ENCODE measurements at regions not wholly inside any gene's neighbourhood (a gene's known extent, or its start where the extent isn't known, plus 50 kb on each side); places are given as distances from the start of the nearest gene placed in this dataset.

DNA sequence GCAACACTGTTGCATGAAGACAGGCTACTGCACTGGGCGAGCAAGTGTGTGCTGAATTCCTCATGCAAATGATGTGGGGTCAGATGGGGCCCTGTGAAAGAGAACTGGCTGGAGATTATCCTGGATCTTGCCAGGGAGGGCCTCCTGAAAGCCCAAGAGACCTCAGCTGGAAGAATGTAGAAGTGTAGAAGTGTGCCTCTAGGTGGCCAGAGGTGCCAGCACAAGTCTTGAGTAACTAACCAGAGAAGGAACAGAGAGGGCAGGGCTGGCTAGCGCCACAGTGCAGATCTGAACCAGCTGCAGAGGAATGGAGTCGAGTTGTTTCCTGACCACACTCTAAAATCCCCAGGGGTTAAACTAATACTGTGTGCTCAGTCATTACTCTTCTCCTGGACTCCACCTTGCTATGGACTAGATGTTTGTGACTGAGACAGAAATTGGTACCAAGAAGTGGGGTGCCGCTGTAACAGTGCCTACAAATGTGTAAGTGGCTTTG lies 399.3 kb downstream of the LRATD1 start:
- Histone ChIP-seq H3K4me3 (ENCODE audit: insufficient read depth, low read depth, low read length) (no peak overlapping the region), H3K27ac (ENCODE audit: low read depth, low read length) (no peak overlapping the region), H3K9me3 (ENCODE audit: insufficient read depth, low read depth, low read length) (no peaks in the 10 kb centered on the region), H3K9ac (ENCODE audit: low read length) (no peak overlapping the region), H4K20me1 (ENCODE audit: insufficient read depth, low read length) (no peaks in the 10 kb centered on the region), H2AFZ (ENCODE audit: low read depth, low read length) (no peak overlapping the region), H3K36me3 (ENCODE audit: insufficient read depth, low read length) (no peaks in the 10 kb centered on the region), H3K27me3 (ENCODE audit: insufficient read depth, low read length) (no peaks in the 10 kb centered on the region), H3K4me2 (ENCODE audit: low read length) (no peak overlapping the region), H3K79me2 (ENCODE audit: insufficient read depth, low read length) (no peaks in the 10 kb centered on the region), H3K4me1 (ENCODE audit: insufficient read depth, low read length) (no peaks in the 10 kb centered on the region)
- no peaks in the 10 kb centered on the region for H3K4me1 Mint-ChIP-seq (ENCODE audit: low read depth, unreplicated experiment)
- H3K9me3 Mint-ChIP-seq (ENCODE audit: unreplicated experiment), result peaks cover 3% of the 10 kb centered on the region
- no peak for DNase-seq (ENCODE audit: low read depth)
- no peak for FAIRE-seq
- H3K27ac Mint-ChIP-seq (ENCODE audit: unreplicated experiment), result no peak overlapping the region
- H3K27me3 Mint-ChIP-seq (ENCODE audit: low read depth, unreplicated experiment), result peaks cover 6% of the 10 kb centered on the region
- H3K36me3 Mint-ChIP-seq (ENCODE audit: low read depth, unreplicated experiment), result no peaks in the 10 kb centered on the region
- TF ChIP-seq, protein P1, sequence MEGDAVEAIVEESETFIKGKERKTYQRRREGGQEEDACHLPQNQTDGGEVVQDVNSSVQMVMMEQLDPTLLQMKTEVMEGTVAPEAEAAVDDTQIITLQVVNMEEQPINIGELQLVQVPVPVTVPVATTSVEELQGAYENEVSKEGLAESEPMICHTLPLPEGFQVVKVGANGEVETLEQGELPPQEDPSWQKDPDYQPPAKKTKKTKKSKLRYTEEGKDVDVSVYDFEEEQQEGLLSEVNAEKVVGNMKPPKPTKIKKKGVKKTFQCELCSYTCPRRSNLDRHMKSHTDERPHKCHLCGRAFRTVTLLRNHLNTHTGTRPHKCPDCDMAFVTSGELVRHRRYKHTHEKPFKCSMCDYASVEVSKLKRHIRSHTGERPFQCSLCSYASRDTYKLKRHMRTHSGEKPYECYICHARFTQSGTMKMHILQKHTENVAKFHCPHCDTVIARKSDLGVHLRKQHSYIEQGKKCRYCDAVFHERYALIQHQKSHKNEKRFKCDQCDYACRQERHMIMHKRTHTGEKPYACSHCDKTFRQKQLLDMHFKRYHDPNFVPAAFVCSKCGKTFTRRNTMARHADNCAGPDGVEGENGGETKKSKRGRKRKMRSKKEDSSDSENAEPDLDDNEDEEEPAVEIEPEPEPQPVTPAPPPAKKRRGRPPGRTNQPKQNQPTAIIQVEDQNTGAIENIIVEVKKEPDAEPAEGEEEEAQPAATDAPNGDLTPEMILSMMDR (IDR thresholded peaks at IDR 0.05; ENCODE audit: insufficient read depth, low read depth, low read length), result no peak
- no peak for TF ChIP-seq EZH2 (IDR thresholded peaks at IDR 0.05; ENCODE audit: insufficient read depth, low read length)
- H3K4me3 Mint-ChIP-seq (ENCODE audit: unreplicated experiment), result no peak overlapping the region

DNA sequence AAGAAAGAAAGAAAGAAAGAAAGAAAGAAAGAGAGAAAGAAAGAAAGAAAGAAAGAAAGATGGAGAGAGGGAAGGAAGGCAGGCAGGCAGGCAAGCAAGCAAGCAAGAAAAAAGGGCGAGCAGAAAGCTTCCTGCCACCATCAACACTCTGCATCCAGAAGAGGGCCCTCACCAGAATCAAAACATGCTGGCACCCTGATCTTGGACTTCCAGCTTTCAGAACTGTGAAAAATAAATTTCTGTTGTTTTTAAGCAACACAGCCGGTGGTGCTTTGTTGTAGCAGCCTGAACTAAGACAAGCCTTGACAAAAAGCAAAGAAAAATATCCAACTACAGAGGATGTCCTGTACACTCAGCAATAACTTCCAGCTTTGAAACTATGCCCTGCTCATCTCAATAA lies 401.7 kb downstream of the LRATD1 start:
- Histone ChIP-seq H4K20me1 (ENCODE audit: insufficient read depth, low read length) (no peaks in the 10 kb centered on the region), H3K4me1 (ENCODE audit: insufficient read depth, low read length) (no peaks in the 10 kb centered on the region), H3K4me3 (ENCODE audit: insufficient read depth, low read depth, low read length) (no peak overlapping the region), H3K9ac (ENCODE audit: low read length) (no peak overlapping the region), H2AFZ (ENCODE audit: low read depth, low read length) (no peak overlapping the region), H3K79me2 (ENCODE audit: insufficient read depth, low read length) (no peaks in the 10 kb centered on the region), H3K27me3 (ENCODE audit: insufficient read depth, low read length) (no peaks in the 10 kb centered on the region), H3K9me3 (ENCODE audit: insufficient read depth, low read depth, low read length) (no peaks in the 10 kb centered on the region), H3K36me3 (ENCODE audit: insufficient read depth, low read length) (no peaks in the 10 kb centered on the region), H3K27ac (ENCODE audit: low read depth, low read length) (no peak overlapping the region), H3K4me2 (ENCODE audit: low read length) (no peak overlapping the region)
- Mint-ChIP-seq H3K27ac (ENCODE audit: unreplicated experiment) (no peak overlapping the region), H3K9me3 (ENCODE audit: unreplicated experiment) (peaks cover 3% of the 10 kb centered on the region), H3K4me3 (ENCODE audit: unreplicated experiment) (no peak overlapping the region), H3K36me3 (ENCODE audit: low read depth, unreplicated experiment) (no peaks in the 10 kb centered on the region), H3K4me1 (ENCODE audit: low read depth, unreplicated experiment) (no peaks in the 10 kb centered on the region), H3K27me3 (ENCODE audit: low read depth, unreplicated experiment) (peaks cover 6% of the 10 kb centered on the region)
- TF ChIP-seq, protein P1 (IDR thresholded peaks at IDR 0.05; ENCODE audit: insufficient read depth, low read depth, low read length), result no peak
- TF ChIP-seq EZH2 (IDR thresholded peaks at IDR 0.05; ENCODE audit: insufficient read depth, low read length), result no peak
- DNase-seq (ENCODE audit: low read depth) (no peak), FAIRE-seq (no peak)

DNA sequence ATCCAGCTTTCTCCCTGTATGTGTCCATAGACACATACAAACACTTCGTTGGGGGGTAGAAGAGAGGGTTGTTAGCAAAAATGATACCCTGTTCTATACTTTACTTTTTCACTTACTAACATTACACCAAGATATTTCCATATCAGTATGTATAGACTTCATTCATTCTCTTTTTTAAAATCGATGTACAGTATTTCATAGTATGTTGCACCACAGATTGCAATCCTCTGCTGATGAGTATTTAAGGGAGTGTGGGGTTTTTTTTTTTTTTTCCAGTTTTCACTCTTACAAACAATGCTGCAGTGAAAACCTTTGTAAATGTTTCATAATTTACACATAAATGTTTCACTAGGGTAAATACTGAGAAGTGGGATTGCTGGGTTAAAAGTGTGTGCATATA lies 402.3 kb downstream of the LRATD1 start:
- no peaks in the 10 kb centered on the region for H3K4me1 Mint-ChIP-seq (ENCODE audit: low read depth, unreplicated experiment)
- DNase-seq (ENCODE audit: low read depth) (no peak), FAIRE-seq (no peak)
- H4K20me1 ChIP-seq (ENCODE audit: insufficient read depth, low read length), result no peaks in the 10 kb centered on the region
- no peak overlapping the region for H3K27ac ChIP-seq (ENCODE audit: low read depth, low read length)
- no peaks in the 10 kb centered on the region for H3K36me3 ChIP-seq (ENCODE audit: insufficient read depth, low read length)
- H3K79me2 ChIP-seq (ENCODE audit: insufficient read depth, low read length), result no peaks in the 10 kb centered on the region
- TF ChIP-seq EZH2 (IDR thresholded peaks at IDR 0.05; ENCODE audit: insufficient read depth, low read length), result no peak
- TF ChIP-seq, protein P1 (IDR thresholded peaks at IDR 0.05; ENCODE audit: insufficient read depth, low read depth, low read length), result no peak
- no peaks in the 10 kb centered on the region for H3K36me3 Mint-ChIP-seq (ENCODE audit: low read depth, unreplicated experiment)
- no peak overlapping the region for H3K4me3 Mint-ChIP-seq (ENCODE audit: unreplicated experiment)
- peaks cover 3% of the 10 kb centered on the region for H3K9me3 Mint-ChIP-seq (ENCODE audit: unreplicated experiment)
- H3K4me1 ChIP-seq (ENCODE audit: insufficient read depth, low read length), result no peaks in the 10 kb centered on the region
- H3K4me2 ChIP-seq (ENCODE audit: low read length), result no peak overlapping the region
- no peak overlapping the region for H3K27ac Mint-ChIP-seq (ENCODE audit: unreplicated experiment)
- H3K9me3 ChIP-seq (ENCODE audit: insufficient read depth, low read depth, low read length), result no peaks in the 10 kb centered on the region
- H2AFZ ChIP-seq (ENCODE audit: low read depth, low read length), result no peak overlapping the region
- no peak overlapping the region for H3K9ac ChIP-seq (ENCODE audit: low read length)
- no peaks in the 10 kb centered on the region for H3K27me3 ChIP-seq (ENCODE audit: insufficient read depth, low read length)
- peaks cover 4% of the 10 kb centered on the region for H3K27me3 Mint-ChIP-seq (ENCODE audit: low read depth, unreplicated experiment)
- no peak overlapping the region for H3K4me3 ChIP-seq (ENCODE audit: insufficient read depth, low read depth, low read length)
